ENCODE measurements at regions not wholly inside any gene's neighbourhood (a gene's known extent, or its start where the extent isn't known, plus 50 kb on each side); places are given as distances from the start of the nearest gene placed in this dataset.

GRCh38 chr2:100764430-100764829 is 55.5 kb upstream of the NPAS2 start:
- Histone ChIP-seq H3K9ac (no peak overlapping the region), H3K4me2 (no peak overlapping the region), H3K79me2 (ENCODE audit: low read depth) (no peaks in the 10 kb centered on the region), H3K27ac (no peak overlapping the region), H4K20me1 (ENCODE audit: low read depth) (no peaks in the 10 kb centered on the region), H3K27me3 (no peaks in the 10 kb centered on the region), H3K4me1 (no peaks in the 10 kb centered on the region), H3K36me3 (no peaks in the 10 kb centered on the region), H3F3A (ENCODE audit: low read depth) (no peaks in the 10 kb centered on the region), H3K4me3 (no peak overlapping the region), H3K9me3 (ENCODE audit: low read depth) (no peaks in the 10 kb centered on the region), H2AFZ (replicated peaks) (no peak overlapping the region)
- Mint-ChIP-seq H3K27me3 (ENCODE audit: insufficient read depth, low read depth) (peaks cover 2% of the 10 kb centered on the region), H3K36me3 (no peaks in the 10 kb centered on the region), H3K9me3 (no peaks in the 10 kb centered on the region), H3K4me1 (no peaks in the 10 kb centered on the region), H3K4me3 (no peak overlapping the region), H3K27ac (no peak overlapping the region)
- TF ChIP-seq EZH2phosphoT487 (IDR thresholded peaks at IDR 0.05) = no peak
- TF ChIP-seq EZH2 (IDR thresholded peaks at IDR 0.05) = no peak
- TF ChIP-seq CTCF (IDR thresholded peaks at IDR 0.05) = no peak
- no peak for DNase-seq (ENCODE audit: low spot score)

GRCh38 chr2:100765481-100765880 is 54.5 kb upstream of the NPAS2 start:
- DNase-seq (ENCODE audit: low spot score) = no peak
- H3K27ac Mint-ChIP-seq = no peak overlapping the region
- H3K27me3 Mint-ChIP-seq (ENCODE audit: insufficient read depth, low read depth) = peaks cover 2% of the 10 kb centered on the region
- Histone ChIP-seq H3K79me2 (ENCODE audit: low read depth) (no peaks in the 10 kb centered on the region), H4K20me1 (ENCODE audit: low read depth) (no peaks in the 10 kb centered on the region), H3K36me3 (no peaks in the 10 kb centered on the region), H2AFZ (replicated peaks) (no peak overlapping the region), H3K27me3 (no peaks in the 10 kb centered on the region), H3K27ac (no peak overlapping the region), H3K4me2 (no peak overlapping the region), H3K4me3 (no peak overlapping the region), H3K9ac (no peak overlapping the region), H3F3A (ENCODE audit: low read depth) (no peaks in the 10 kb centered on the region), H3K4me1 (no peaks in the 10 kb centered on the region), H3K9me3 (ENCODE audit: low read depth) (no peaks in the 10 kb centered on the region)
- no peak for TF ChIP-seq EZH2 (IDR thresholded peaks at IDR 0.05)
- TF ChIP-seq CTCF (IDR thresholded peaks at IDR 0.05) = no peak
- no peak for TF ChIP-seq EZH2phosphoT487 (IDR thresholded peaks at IDR 0.05)
- no peaks in the 10 kb centered on the region for H3K9me3 Mint-ChIP-seq
- H3K4me1 Mint-ChIP-seq = no peaks in the 10 kb centered on the region
- H3K4me3 Mint-ChIP-seq = no peak overlapping the region
- no peaks in the 10 kb centered on the region for H3K36me3 Mint-ChIP-seq

GRCh38 chr2:100766256-100766655 is 53.7 kb upstream of the NPAS2 start:
- TF ChIP-seq EZH2 (IDR thresholded peaks at IDR 0.05) = no peak
- no peaks in the 10 kb centered on the region for H3K36me3 ChIP-seq
- H3K4me2 ChIP-seq = no peak overlapping the region
- Mint-ChIP-seq H3K27ac (no peak overlapping the region), H3K36me3 (no peaks in the 10 kb centered on the region), H3K4me1 (no peaks in the 10 kb centered on the region), H3K9me3 (no peaks in the 10 kb centered on the region), H3K4me3 (no peak overlapping the region), H3K27me3 (ENCODE audit: insufficient read depth, low read depth) (peaks cover 2% of the 10 kb centered on the region)
- H3K4me3 ChIP-seq = no peak overlapping the region
- H3K27ac ChIP-seq = no peak overlapping the region
- no peak for DNase-seq (ENCODE audit: low spot score)
- H4K20me1 ChIP-seq (ENCODE audit: low read depth) = no peaks in the 10 kb centered on the region
- H2AFZ ChIP-seq (replicated peaks) = no peak overlapping the region
- no peaks in the 10 kb centered on the region for H3F3A ChIP-seq (ENCODE audit: low read depth)
- H3K79me2 ChIP-seq (ENCODE audit: low read depth) = no peaks in the 10 kb centered on the region
- no peaks in the 10 kb centered on the region for H3K4me1 ChIP-seq
- H3K9me3 ChIP-seq (ENCODE audit: low read depth) = no peaks in the 10 kb centered on the region
- H3K27me3 ChIP-seq = no peaks in the 10 kb centered on the region
- H3K9ac ChIP-seq = no peak overlapping the region

GRCh38 chr2:100766806-100767205 is 53.1 kb upstream of the NPAS2 start:
- no peaks in the 10 kb centered on the region for H4K20me1 ChIP-seq (ENCODE audit: low read depth)
- H3K27me3 Mint-ChIP-seq (ENCODE audit: insufficient read depth, low read depth) = peaks cover 2% of the 10 kb centered on the region
- H3K9ac ChIP-seq = no peak overlapping the region
- no peaks in the 10 kb centered on the region for H3K9me3 Mint-ChIP-seq
- H3K4me3 Mint-ChIP-seq = no peak overlapping the region
- TF ChIP-seq EZH2 (IDR thresholded peaks at IDR 0.05) (no peak), CTCF (IDR thresholded peaks at IDR 0.05) (no peak), EZH2phosphoT487 (IDR thresholded peaks at IDR 0.05) (no peak)
- no peak overlapping the region for H3K27ac ChIP-seq
- no peak for DNase-seq (ENCODE audit: low spot score)
- no peak overlapping the region for H3K4me3 ChIP-seq
- no peaks in the 10 kb centered on the region for H3K27me3 ChIP-seq
- H3K4me1 Mint-ChIP-seq = no peaks in the 10 kb centered on the region
- no peaks in the 10 kb centered on the region for H3K36me3 Mint-ChIP-seq
- no peaks in the 10 kb centered on the region for H3K79me2 ChIP-seq (ENCODE audit: low read depth)
- H3K4me2 ChIP-seq = no peak overlapping the region
- no peaks in the 10 kb centered on the region for H3K36me3 ChIP-seq
- H3K4me1 ChIP-seq = no peaks in the 10 kb centered on the region
- no peaks in the 10 kb centered on the region for H3K9me3 ChIP-seq (ENCODE audit: low read depth)
- H3K27ac Mint-ChIP-seq = no peak overlapping the region
- H3F3A ChIP-seq (ENCODE audit: low read depth) = no peaks in the 10 kb centered on the region
- no peak overlapping the region for H2AFZ ChIP-seq (replicated peaks)
